Panc1 (cell line): ENCODE measurements at regions not wholly inside any gene's neighbourhood (a gene's known extent, or its start where the extent isn't known, plus 50 kb on each side); places are given as distances from the start of the nearest gene placed in this dataset.

Experiments used
- ATAC-seq: fragments of 200-7000 bp; cut with Tn5 transposase; 2 replicates; pipeline ENCODE4 v1.9.1; 2020; ENCODE audit warnings: mild to moderate bottlenecking, moderate library complexity
- BruUV-seq: library from RNA; stranded (reverse); fragments of 400-500 nt; replicated peaks from 2 replicates; lab custom pipeline; 2021; lab: Mats Ljungman, UMichigan
- CTCF ChIA-PET: fragments of 300-600 bp; sonication (Branson Sonifier 250); formaldehyde crosslinking; loops from one replicate; lab custom pipeline; 2022; ENCODE audit warnings: antibody characterized with exemption; lab: Charles Lee
- POLR2A ChIA-PET: fragments of 300-600 bp; sonication (Branson Sonifier 250); formaldehyde crosslinking; loops from one replicate; lab custom pipeline; 2022; ENCODE audit warnings: antibody characterized with exemption; lab: Charles Lee
- DNase-seq: peaks from one replicate; pipeline ENCODE4 v3.0.0-alpha.2; 2010; ENCODE audit warnings: low read depth, low spot score
- H3K27ac ChIP-seq: 2 replicates; pipeline ENCODE4 v1.5.1; 2011; ENCODE audit warnings: mild to moderate bottlenecking, low read length, inconsistent platforms
- H3K27me3 ChIP-seq: fragments of 200-500 bp; sonication (Bioruptor generic); 2 replicates; pipeline ENCODE4 v1.6.0; 2014; ENCODE audit warnings: low read length, inconsistent platforms; ENCODE audit not compliant: control insufficient read depth, insufficient read depth
- H3K36me3 ChIP-seq: fragments of 200-500 bp; sonication (Bioruptor generic); 2 replicates; pipeline ENCODE4 v1.5.1; 2014; ENCODE audit warnings: inconsistent platforms, mild to moderate bottlenecking, low read length, moderate library complexity; ENCODE audit not compliant: control insufficient read depth, insufficient read depth
- H3K4me1 ChIP-seq: 2 replicates; pipeline ENCODE4 v1.5.1; 2011; ENCODE audit warnings: inconsistent platforms, mild to moderate bottlenecking, low read length, moderate library complexity; ENCODE audit not compliant: control insufficient read depth, insufficient read depth
- H3K4me3 ChIP-seq, 2 experiments: 2 replicates each; pipeline ENCODE4 v1.5.1; 2011 to 2012; ENCODE audit warnings: low read depth in 2 of 2, low read length in 2 of 2, mild to moderate bottlenecking in 2 of 2, inconsistent platforms in 1 of 2, moderate library complexity in 1 of 2
- H3K9me3 ChIP-seq: fragments of 200-500 bp; sonication (Bioruptor generic); 2 replicates; pipeline ENCODE4 v1.5.1; 2014; ENCODE audit warnings: low read depth, mild to moderate bottlenecking, inconsistent platforms, low read length, moderate library complexity; ENCODE audit not compliant: control insufficient read depth, insufficient read depth
- POLR2AphosphoS5 ChIP-seq: IDR thresholded peaks from 2 replicates; pipeline ENCODE4 v1.6.1; 2012; ENCODE audit warnings: mild to moderate bottlenecking, low read depth, low read length, moderate library complexity
- SIN3A ChIP-seq: IDR thresholded peaks from 2 replicates; pipeline ENCODE4 v1.6.1; 2012; ENCODE audit warnings: low read depth, mild to moderate bottlenecking, low read length, moderate library complexity, borderline replicate concordance; ENCODE audit not compliant: insufficient read depth
- TCF7L2 ChIP-seq: IDR thresholded peaks from 2 replicates; pipeline ENCODE4 v1.6.1; 2011; ENCODE audit warnings: mild to moderate bottlenecking, low read depth, low read length, inconsistent platforms
- in situ Hi-C: cut with HindIII; loops from 2 replicates; pipeline ENCODE4 v1.10.0; 2016; ENCODE audit warnings: low sequenced_read_pairs, low pct_unique_long_range_greater_than_20kb
- intact Hi-C: fragments of 100-400 bp; cut with micrococcal nuclease; formaldehyde crosslinking; loops from one replicate; pipeline ENCODE4 v1.10.0; 2022; ENCODE audit not compliant: unreplicated experiment
- TF ChIP-seq, protein P1 (sequence below), 2 experiments: IDR thresholded peaks; 2 replicates each; pipeline ENCODE4 v1.6.1; 2011 to 2012; ENCODE audit warnings: low read depth in 2 of 2, control low read depth in 1 of 2, low read length in 1 of 2, mild to moderate bottlenecking in 1 of 2, moderate library complexity in 1 of 2; ENCODE audit not compliant: insufficient read depth in 1 of 2
- TF ChIP-seq, protein P2 (sequence below): fragments of 450-650 bp; IDR thresholded peaks from 2 replicates; pipeline ENCODE4 v1.5.1; 2017; ENCODE audit warnings: mild to moderate bottlenecking

DNA sequence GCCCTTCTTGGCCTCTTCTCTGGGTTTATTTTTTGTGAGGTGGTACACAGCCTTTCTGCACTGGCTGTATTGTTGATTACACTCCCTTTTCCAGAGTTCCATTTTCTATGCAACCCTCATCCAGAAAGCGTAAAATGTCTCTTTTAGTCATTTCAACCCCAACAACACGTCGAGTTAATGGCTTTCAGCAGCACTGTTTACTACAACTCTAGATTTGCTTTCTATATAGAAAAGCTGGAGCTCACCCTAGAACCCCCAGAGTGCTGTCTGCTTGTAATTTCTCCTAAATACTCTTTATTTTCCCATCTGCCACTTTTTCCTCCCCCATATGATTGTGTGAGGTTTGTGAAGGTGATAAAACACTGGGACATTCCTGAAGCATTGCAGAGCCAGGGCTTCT, 148.9 kb upstream of the TMTC4 start:
- H3K4me1 ChIP-seq, result no peaks in the 10 kb centered on the region
- in situ Hi-C loops (no loop called here), intact Hi-C loops (no loop called here)
- no peaks in the 10 kb centered on the region for H3K36me3 ChIP-seq
- peaks cover 2% of the 10 kb centered on the region; the same call in 1 of the 2 replicates for H3K27me3 ChIP-seq
- CTCF ChIA-PET, result no interaction called here
- POLR2A ChIA-PET, result no interaction called here
- no peak overlapping the region for H3K4me3 ChIP-seq
- H3K9me3 ChIP-seq, result no peaks in the 10 kb centered on the region
- BruUV-seq, result no TSS peak
- no peak overlapping the region for H3K27ac ChIP-seq
- TF ChIP-seq, protein P1, sequence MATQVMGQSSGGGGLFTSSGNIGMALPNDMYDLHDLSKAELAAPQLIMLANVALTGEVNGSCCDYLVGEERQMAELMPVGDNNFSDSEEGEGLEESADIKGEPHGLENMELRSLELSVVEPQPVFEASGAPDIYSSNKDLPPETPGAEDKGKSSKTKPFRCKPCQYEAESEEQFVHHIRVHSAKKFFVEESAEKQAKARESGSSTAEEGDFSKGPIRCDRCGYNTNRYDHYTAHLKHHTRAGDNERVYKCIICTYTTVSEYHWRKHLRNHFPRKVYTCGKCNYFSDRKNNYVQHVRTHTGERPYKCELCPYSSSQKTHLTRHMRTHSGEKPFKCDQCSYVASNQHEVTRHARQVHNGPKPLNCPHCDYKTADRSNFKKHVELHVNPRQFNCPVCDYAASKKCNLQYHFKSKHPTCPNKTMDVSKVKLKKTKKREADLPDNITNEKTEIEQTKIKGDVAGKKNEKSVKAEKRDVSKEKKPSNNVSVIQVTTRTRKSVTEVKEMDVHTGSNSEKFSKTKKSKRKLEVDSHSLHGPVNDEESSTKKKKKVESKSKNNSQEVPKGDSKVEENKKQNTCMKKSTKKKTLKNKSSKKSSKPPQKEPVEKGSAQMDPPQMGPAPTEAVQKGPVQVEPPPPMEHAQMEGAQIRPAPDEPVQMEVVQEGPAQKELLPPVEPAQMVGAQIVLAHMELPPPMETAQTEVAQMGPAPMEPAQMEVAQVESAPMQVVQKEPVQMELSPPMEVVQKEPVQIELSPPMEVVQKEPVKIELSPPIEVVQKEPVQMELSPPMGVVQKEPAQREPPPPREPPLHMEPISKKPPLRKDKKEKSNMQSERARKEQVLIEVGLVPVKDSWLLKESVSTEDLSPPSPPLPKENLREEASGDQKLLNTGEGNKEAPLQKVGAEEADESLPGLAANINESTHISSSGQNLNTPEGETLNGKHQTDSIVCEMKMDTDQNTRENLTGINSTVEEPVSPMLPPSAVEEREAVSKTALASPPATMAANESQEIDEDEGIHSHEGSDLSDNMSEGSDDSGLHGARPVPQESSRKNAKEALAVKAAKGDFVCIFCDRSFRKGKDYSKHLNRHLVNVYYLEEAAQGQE (IDR thresholded peaks at IDR 0.05; ENCODE audit: insufficient read depth in 1 of 2, low read depth in 2 of 2, low read length in 1 of 2), result no peak
- TF ChIP-seq TCF7L2 (no peak), POLR2AphosphoS5 (no peak), SIN3A (no peak)
- TF ChIP-seq, protein P2, sequence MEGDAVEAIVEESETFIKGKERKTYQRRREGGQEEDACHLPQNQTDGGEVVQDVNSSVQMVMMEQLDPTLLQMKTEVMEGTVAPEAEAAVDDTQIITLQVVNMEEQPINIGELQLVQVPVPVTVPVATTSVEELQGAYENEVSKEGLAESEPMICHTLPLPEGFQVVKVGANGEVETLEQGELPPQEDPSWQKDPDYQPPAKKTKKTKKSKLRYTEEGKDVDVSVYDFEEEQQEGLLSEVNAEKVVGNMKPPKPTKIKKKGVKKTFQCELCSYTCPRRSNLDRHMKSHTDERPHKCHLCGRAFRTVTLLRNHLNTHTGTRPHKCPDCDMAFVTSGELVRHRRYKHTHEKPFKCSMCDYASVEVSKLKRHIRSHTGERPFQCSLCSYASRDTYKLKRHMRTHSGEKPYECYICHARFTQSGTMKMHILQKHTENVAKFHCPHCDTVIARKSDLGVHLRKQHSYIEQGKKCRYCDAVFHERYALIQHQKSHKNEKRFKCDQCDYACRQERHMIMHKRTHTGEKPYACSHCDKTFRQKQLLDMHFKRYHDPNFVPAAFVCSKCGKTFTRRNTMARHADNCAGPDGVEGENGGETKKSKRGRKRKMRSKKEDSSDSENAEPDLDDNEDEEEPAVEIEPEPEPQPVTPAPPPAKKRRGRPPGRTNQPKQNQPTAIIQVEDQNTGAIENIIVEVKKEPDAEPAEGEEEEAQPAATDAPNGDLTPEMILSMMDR, result no peak
- no peak for DNase-seq
- no peak for ATAC-seq

DNA sequence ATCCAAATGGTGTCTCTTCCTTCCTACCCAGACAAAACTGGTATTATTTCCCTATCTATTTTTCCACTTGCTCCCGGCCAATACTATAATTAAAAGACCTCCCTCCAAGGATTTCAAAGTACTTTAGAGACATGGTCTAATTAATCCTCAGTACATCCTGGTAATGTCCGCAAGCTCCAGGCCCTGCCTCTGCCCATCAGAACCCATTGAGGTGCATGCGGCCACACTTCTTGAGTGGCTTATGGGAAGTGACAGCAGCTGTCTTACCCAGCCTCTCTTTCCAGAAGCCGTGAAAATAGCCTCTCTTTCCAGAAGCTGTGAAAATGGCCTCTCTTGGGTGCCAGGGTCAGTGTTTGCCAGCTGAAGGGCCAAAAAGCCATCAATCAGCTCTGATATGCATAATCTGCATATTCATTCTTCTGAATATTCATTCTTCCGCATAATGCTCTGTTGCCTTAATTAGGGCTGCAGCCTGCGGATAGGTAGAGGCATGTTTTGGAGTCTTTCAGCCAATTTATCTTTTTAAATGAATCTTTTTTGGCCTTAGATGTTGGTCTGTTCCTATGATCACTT, 148.4 kb upstream of the TMTC4 start:
- CTCF ChIA-PET, result no interaction called here
- no peak for TF ChIP-seq TCF7L2
- TF ChIP-seq, protein P2, result no peak
- no peak overlapping the region for H3K4me3 ChIP-seq
- peaks cover 2% of the 10 kb centered on the region; the same call in 1 of the 2 replicates for H3K27me3 ChIP-seq
- no peaks in the 10 kb centered on the region for H3K4me1 ChIP-seq
- in situ Hi-C loops, result no loop called here
- no peaks in the 10 kb centered on the region for H3K36me3 ChIP-seq
- POLR2A ChIA-PET, result no interaction called here
- no peaks in the 10 kb centered on the region for H3K9me3 ChIP-seq
- intact Hi-C loops, result no loop called here
- DNase-seq, result no peak
- H3K27ac ChIP-seq, result no peak overlapping the region
- no TSS peak for BruUV-seq
- no peak for ATAC-seq
